K562 (cell line): ENCODE measurements at regions not wholly inside any gene's neighbourhood (a gene's known extent, or its start where the extent isn't known, plus 50 kb on each side); places are given as distances from the start of the nearest gene placed in this dataset.

Source experiments
- CBFA2T3 ChIP-seq: fragments of 450-650 bp; IDR thresholded peaks from 2 replicates; pipeline ENCODE4 v1.6.1; 2017
- JUND ChIP-seq, 2 experiments: IDR thresholded peaks; 2 replicates in 1 of 2; 3 replicates in 1 of 2; pipeline ENCODE4 v1.6.1; 2011; ENCODE audit warnings: borderline replicate concordance in 2 of 2, low read depth in 2 of 2, low read length in 2 of 2, improper control_type of control experiment in 1 of 2, missing biosample characterization in 1 of 2, missing genetic modification characterization in 1 of 2, missing genetic modification reagents in 1 of 2
- KAT8 ChIP-seq: fragments of 450-650 bp; IDR thresholded peaks from 2 replicates; pipeline ENCODE4 v1.6.1; 2016; ENCODE audit warnings: low read depth, mild to moderate bottlenecking
- SETDB1 ChIP-seq: IDR thresholded peaks from one replicate; pipeline ENCODE4 v1.6.1; 2012; ENCODE audit warnings: low read length, control low read depth, inconsistent platforms
- SMAD4 ChIP-seq: fragments of 250-450 bp; sonication (Bioruptor Pico); conservative IDR thresholded peaks from 2 replicates; pipeline ENCODE4 v1.8.0; 2021; ENCODE audit warnings: inconsistent platforms, mild to moderate bottlenecking, moderate library complexity
- SNRNP70 ChIP-seq: fragments of 200-400 bp; formaldehyde crosslinking; optimal IDR thresholded peaks from 2 replicates; pipeline ENCODE3; 2017; ENCODE audit warnings: low read depth, low read length
- ZNF274 ChIP-seq: IDR thresholded peaks from 2 replicates; pipeline ENCODE4 v1.6.1; 2011; ENCODE audit warnings: low read depth, mild to moderate bottlenecking, low read length, moderate library complexity, borderline replicate concordance
- ZNF696 ChIP-seq: fragments of 250-450 bp; sonication (Bioruptor Pico); conservative IDR thresholded peaks from 2 replicates; pipeline ENCODE4 v1.4.0; 2020; ENCODE audit warnings: mild to moderate bottlenecking, moderate library complexity
- TF ChIP-seq, protein P1 (sequence below): fragments of 450-650 bp; IDR thresholded peaks from 2 replicates; pipeline ENCODE4 v1.6.1; 2016; ENCODE audit warnings: missing biosample characterization, missing genetic modification characterization
- TF ChIP-seq, protein P2 (sequence below): fragments of 450-650 bp; IDR thresholded peaks from 2 replicates; pipeline ENCODE4 v1.6.1; 2016; ENCODE audit warnings: mild to moderate bottlenecking, moderate library complexity

DNA sequence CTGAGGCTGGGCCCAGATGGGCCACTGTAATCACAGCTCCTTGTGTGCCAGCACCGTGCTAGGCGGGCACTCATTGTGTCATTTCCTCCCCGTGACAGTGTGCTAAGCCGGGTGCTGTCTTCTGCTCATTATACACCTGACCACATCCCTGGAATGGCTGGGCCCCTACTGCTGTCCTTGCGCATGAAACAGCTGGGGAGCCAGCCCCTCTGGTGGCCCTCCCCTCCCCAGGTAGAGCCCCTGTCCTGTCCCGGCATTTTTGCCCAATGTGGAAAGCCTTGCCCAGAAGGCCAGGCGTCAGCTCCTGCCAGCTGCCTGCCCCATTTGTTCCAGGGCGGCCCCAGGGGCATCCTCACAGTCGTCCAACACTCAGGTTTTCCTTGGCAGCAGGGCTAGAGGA lies 107.4 kb upstream of the CASZ1 start (continued):
- TF ChIP-seq, protein P1, sequence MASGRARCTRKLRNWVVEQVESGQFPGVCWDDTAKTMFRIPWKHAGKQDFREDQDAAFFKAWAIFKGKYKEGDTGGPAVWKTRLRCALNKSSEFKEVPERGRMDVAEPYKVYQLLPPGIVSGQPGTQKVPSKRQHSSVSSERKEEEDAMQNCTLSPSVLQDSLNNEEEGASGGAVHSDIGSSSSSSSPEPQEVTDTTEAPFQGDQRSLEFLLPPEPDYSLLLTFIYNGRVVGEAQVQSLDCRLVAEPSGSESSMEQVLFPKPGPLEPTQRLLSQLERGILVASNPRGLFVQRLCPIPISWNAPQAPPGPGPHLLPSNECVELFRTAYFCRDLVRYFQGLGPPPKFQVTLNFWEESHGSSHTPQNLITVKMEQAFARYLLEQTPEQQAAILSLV (tag): no peak
- no peak for TF ChIP-seq SNRNP70
- TF ChIP-seq JUND (IDR thresholded peaks at IDR 0.05; ENCODE audit: borderline replicate concordance, low read depth, low read length): no peak
- TF ChIP-seq JUND (tag; IDR thresholded peaks at IDR 0.05; ENCODE audit: borderline replicate concordance, low read depth, low read length): no peak
- TF ChIP-seq KAT8: no peak
- no peak for TF ChIP-seq SMAD4 (CRISPR knock-in tag)
- no peak for TF ChIP-seq ZNF696 (CRISPR knock-in tag)
- TF ChIP-seq, protein P2, sequence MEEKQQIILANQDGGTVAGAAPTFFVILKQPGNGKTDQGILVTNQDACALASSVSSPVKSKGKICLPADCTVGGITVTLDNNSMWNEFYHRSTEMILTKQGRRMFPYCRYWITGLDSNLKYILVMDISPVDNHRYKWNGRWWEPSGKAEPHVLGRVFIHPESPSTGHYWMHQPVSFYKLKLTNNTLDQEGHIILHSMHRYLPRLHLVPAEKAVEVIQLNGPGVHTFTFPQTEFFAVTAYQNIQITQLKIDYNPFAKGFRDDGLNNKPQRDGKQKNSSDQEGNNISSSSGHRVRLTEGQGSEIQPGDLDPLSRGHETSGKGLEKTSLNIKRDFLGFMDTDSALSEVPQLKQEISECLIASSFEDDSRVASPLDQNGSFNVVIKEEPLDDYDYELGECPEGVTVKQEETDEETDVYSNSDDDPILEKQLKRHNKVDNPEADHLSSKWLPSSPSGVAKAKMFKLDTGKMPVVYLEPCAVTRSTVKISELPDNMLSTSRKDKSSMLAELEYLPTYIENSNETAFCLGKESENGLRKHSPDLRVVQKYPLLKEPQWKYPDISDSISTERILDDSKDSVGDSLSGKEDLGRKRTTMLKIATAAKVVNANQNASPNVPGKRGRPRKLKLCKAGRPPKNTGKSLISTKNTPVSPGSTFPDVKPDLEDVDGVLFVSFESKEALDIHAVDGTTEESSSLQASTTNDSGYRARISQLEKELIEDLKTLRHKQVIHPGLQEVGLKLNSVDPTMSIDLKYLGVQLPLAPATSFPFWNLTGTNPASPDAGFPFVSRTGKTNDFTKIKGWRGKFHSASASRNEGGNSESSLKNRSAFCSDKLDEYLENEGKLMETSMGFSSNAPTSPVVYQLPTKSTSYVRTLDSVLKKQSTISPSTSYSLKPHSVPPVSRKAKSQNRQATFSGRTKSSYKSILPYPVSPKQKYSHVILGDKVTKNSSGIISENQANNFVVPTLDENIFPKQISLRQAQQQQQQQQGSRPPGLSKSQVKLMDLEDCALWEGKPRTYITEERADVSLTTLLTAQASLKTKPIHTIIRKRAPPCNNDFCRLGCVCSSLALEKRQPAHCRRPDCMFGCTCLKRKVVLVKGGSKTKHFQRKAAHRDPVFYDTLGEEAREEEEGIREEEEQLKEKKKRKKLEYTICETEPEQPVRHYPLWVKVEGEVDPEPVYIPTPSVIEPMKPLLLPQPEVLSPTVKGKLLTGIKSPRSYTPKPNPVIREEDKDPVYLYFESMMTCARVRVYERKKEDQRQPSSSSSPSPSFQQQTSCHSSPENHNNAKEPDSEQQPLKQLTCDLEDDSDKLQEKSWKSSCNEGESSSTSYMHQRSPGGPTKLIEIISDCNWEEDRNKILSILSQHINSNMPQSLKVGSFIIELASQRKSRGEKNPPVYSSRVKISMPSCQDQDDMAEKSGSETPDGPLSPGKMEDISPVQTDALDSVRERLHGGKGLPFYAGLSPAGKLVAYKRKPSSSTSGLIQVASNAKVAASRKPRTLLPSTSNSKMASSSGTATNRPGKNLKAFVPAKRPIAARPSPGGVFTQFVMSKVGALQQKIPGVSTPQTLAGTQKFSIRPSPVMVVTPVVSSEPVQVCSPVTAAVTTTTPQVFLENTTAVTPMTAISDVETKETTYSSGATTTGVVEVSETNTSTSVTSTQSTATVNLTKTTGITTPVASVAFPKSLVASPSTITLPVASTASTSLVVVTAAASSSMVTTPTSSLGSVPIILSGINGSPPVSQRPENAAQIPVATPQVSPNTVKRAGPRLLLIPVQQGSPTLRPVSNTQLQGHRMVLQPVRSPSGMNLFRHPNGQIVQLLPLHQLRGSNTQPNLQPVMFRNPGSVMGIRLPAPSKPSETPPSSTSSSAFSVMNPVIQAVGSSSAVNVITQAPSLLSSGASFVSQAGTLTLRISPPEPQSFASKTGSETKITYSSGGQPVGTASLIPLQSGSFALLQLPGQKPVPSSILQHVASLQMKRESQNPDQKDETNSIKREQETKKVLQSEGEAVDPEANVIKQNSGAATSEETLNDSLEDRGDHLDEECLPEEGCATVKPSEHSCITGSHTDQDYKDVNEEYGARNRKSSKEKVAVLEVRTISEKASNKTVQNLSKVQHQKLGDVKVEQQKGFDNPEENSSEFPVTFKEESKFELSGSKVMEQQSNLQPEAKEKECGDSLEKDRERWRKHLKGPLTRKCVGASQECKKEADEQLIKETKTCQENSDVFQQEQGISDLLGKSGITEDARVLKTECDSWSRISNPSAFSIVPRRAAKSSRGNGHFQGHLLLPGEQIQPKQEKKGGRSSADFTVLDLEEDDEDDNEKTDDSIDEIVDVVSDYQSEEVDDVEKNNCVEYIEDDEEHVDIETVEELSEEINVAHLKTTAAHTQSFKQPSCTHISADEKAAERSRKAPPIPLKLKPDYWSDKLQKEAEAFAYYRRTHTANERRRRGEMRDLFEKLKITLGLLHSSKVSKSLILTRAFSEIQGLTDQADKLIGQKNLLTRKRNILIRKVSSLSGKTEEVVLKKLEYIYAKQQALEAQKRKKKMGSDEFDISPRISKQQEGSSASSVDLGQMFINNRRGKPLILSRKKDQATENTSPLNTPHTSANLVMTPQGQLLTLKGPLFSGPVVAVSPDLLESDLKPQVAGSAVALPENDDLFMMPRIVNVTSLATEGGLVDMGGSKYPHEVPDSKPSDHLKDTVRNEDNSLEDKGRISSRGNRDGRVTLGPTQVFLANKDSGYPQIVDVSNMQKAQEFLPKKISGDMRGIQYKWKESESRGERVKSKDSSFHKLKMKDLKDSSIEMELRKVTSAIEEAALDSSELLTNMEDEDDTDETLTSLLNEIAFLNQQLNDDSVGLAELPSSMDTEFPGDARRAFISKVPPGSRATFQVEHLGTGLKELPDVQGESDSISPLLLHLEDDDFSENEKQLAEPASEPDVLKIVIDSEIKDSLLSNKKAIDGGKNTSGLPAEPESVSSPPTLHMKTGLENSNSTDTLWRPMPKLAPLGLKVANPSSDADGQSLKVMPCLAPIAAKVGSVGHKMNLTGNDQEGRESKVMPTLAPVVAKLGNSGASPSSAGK: no peak
- TF ChIP-seq CBFA2T3: no peak
- no peak for TF ChIP-seq SETDB1
- no peak for TF ChIP-seq ZNF274
